Adrenal gland (tissue), 9 donors: ENCODE measurements at regions not wholly inside any gene's neighbourhood (a gene's known extent, or its start where the extent isn't known, plus 50 kb on each side); places are given as distances from the start of the nearest gene placed in this dataset.

Experiments used
- DNase-seq, 7 donors: peaks; one replicate each; pipeline ENCODE4 v3.0.0-alpha.2; 2019 to 2020
- H3K27ac ChIP-seq, 5 donors: fragments of 200-600 bp; sonication (generic) in 4 of 5; 1 replicate in 3 of 5; 2 replicates in 2 of 5; pipeline versions ENCODE4 v1.5.1 to v1.8.0; 2016 to 2020; ENCODE audit warnings: mild to moderate bottlenecking in 1 of 5
- H3K27me3 ChIP-seq: fragments of 200-600 bp; 2 replicates; pipeline ENCODE4 v1.8.0; 2021
- H3K36me3 ChIP-seq, 2 donors: fragments of 200-600 bp; replicated peaks in 1 of 2; 1 replicate in 1 of 2; 2 replicates in 1 of 2; pipeline versions ENCODE4 v1.5.1 to v1.8.0; 2018 to 2022
- H3K4me1 ChIP-seq, 2 donors: fragments of 200-600 bp; replicated peaks in 1 of 2; 1 replicate in 1 of 2; 2 replicates in 1 of 2; pipeline versions ENCODE4 v1.5.1 to v1.8.0; 2018 to 2021
- H3K4me3 ChIP-seq, 4 donors: fragments of 200-600 bp; sonication (generic) in 3 of 4; one replicate each; pipeline ENCODE4 v1.5.1; 2016 to 2018
- H3K9me3 ChIP-seq, 3 donors: fragments of 200-600 bp; sonication (generic) in 1 of 3; replicated peaks in 1 of 3; 1 replicate in 2 of 3; 2 replicates in 1 of 3; pipeline versions ENCODE4 v1.5.1 to v1.8.0; 2016 to 2021
- CTCF ChIP-seq, 6 experiments: fragments of 450-650 bp in 4 of 6; fragments of 200-600 bp in 2 of 6; sonication (generic) in 1 of 6; IDR thresholded peaks; 1 replicate in 5 of 6; 2 replicates in 1 of 6; pipeline versions ENCODE4 v1.5.1 to v1.8.0; 2016 to 2021; ENCODE audit warnings: antibody characterized with exemption in 6 of 6, mild to moderate bottlenecking in 2 of 6, moderate library complexity in 1 of 6
- POLR2A ChIP-seq, 2 donors: fragments of 450-650 bp; IDR thresholded peaks; one replicate each; pipeline ENCODE4 v1.6.1; 2017; ENCODE audit warnings: antibody characterized with exemption in 2 of 2, mild to moderate bottlenecking in 2 of 2, moderate library complexity in 1 of 2
- WGBS, 4 donors: extraction: QIAGEN DNeasy Blood & Tissue Kit in 2 of 4; methylation state at CpG; one replicate each; pipeline versions ENCODE4 v1.1.5 to v1.1.7; 2013 to 2017; 5-methylcytosine and 5-hydroxymethylcytosine counted together
- intact Hi-C, 2 donors: fragments of 100-400 bp; cut with DNase I; formaldehyde crosslinking; loops; one replicate each; pipeline versions ENCODE4 v1.14.1 to v1.15.0; 2022 to 2023
- donor health status: healthy with polysubstance abuse.
- donor health status: Bipolar disorder and iron deficiency.
- donor health status: DM: yes; HTN: yes; CAD: no.
- donor health status: DM: no; HTN: no; CAD: no.
- donor health status: DM: no; HTN: no; CAD: no.

- Histone ChIP-seq H3K36me3 (no peaks in the 10 kb centered on the region), H3K27me3 (no peaks in the 10 kb centered on the region), H3K27ac (peak overlapping the region in 2 of 5 donors; percentile 26 to 57), H3K4me3 (no peak overlapping the region), H3K4me1 (no peaks in the 10 kb centered on the region), H3K9me3 (no peaks in the 10 kb centered on the region)
- intact Hi-C loops: no loop called here
- DNase-seq: peak; percentile 82 to 94 (median 89)
- 52 to 64% (median 60%) methylated on average over 20 to 24 of the region's 24 CpGs for WGBS, 4 donors
- no peak for TF ChIP-seq CTCF (IDR thresholded peaks at IDR 0.05)
- no peak for TF ChIP-seq POLR2A (IDR thresholded peaks at IDR 0.05)
Observed at GRCh38 chr21:43306911-43307676, 119.8 kb downstream of the SIK1 start.

- no peaks in the 10 kb centered on the region for H3K36me3 ChIP-seq
- H3K4me3 ChIP-seq: no peak overlapping the region
- no peaks in the 10 kb centered on the region for H3K27me3 ChIP-seq
- no peak for DNase-seq
- no peak for TF ChIP-seq CTCF (IDR thresholded peaks at IDR 0.05)
- TF ChIP-seq POLR2A (IDR thresholded peaks at IDR 0.05): no peak
- no peaks in the 10 kb centered on the region for H3K4me1 ChIP-seq
- intact Hi-C loops: no loop called here
- H3K27ac ChIP-seq: no peak overlapping the region
- 88 to 100% (median 90%) methylated on average over 2 to 11 of the region's 11 CpGs for whole genome bisulfite sequencing, 4 donors
- H3K9me3 ChIP-seq: no peaks in the 10 kb centered on the region
Observed at GRCh38 chr21:43306391-43306790, 120.5 kb downstream of the SIK1 start.

- Histone ChIP-seq H3K9me3 (no peaks in the 10 kb centered on the region), H3K27me3 (no peaks in the 10 kb centered on the region), H3K4me1 (no peaks in the 10 kb centered on the region), H3K4me3 (no peak overlapping the region), H3K27ac (no peak overlapping the region), H3K36me3 (no peaks in the 10 kb centered on the region)
- DNase-seq: peak in 1 of 7 donors; percentile 8
- 63 to 89% (median 87%) methylated on average over 3 to 16 of the region's 16 CpGs for WGBS, 4 donors
- intact Hi-C loops: no loop called here
- TF ChIP-seq CTCF (IDR thresholded peaks at IDR 0.05) (no peak), POLR2A (IDR thresholded peaks at IDR 0.05) (no peak)
Observed at GRCh38 chr21:43305811-43306311, 121.1 kb downstream of the SIK1 start.

- DNase-seq: peak in 1 of 7 donors; percentile 3
- no peak overlapping the region for H3K4me3 ChIP-seq
- no peaks in the 10 kb centered on the region for H3K36me3 ChIP-seq
- H3K9me3 ChIP-seq: no peaks in the 10 kb centered on the region
- H3K27me3 ChIP-seq: no peaks in the 10 kb centered on the region
- no peak overlapping the region for H3K27ac ChIP-seq
- whole genome bisulfite sequencing, 4 donors: 87 to 96% (median 89%) methylated on average over 10 to 15 of the region's 15 CpGs
- intact Hi-C loops: no loop called here
- H3K4me1 ChIP-seq: no peaks in the 10 kb centered on the region
- TF ChIP-seq CTCF (IDR thresholded peaks at IDR 0.05): no peak
- no peak for TF ChIP-seq POLR2A (IDR thresholded peaks at IDR 0.05)
Observed at GRCh38 chr21:43305336-43305665, 121.6 kb downstream of the SIK1 start.
